Bronchial epithelial cell (primary cell): ENCODE measurements at regions not wholly inside any gene's neighbourhood (a gene's known extent, or its start where the extent isn't known, plus 50 kb on each side); places are given as distances from the start of the nearest gene placed in this dataset.

Experiments used
- DNase-seq: peaks from one replicate; pipeline ENCODE4 v3.0.0-alpha.2; 2010; ENCODE audit warnings: low read depth
- FAIRE-seq: peaks from 2 replicates; lab custom pipeline; 2011; peaks lifted over from hg19 to GRCh38; lab: Jason Lieb, UNC
- H3K27me3 ChIP-seq: 2 replicates; pipeline ENCODE4 v1.5.1; 2011; ENCODE audit warnings: low read length; ENCODE audit not compliant: control insufficient read depth, insufficient read depth
- H3K36me3 ChIP-seq: 2 replicates; pipeline ENCODE4 v1.5.1; 2011; ENCODE audit warnings: low read length; ENCODE audit not compliant: control insufficient read depth, insufficient read depth
- H3K4me3 ChIP-seq: 2 replicates; pipeline ENCODE4 v1.5.1; 2011; ENCODE audit warnings: mild to moderate bottlenecking, low read depth, low read length, control low read depth
- TF ChIP-seq, protein P1 (sequence below): IDR thresholded peaks from 2 replicates; pipeline ENCODE4 v1.5.1; 2011; ENCODE audit warnings: mild to moderate bottlenecking, moderate library complexity, low read length, control low read depth, inconsistent platforms; ENCODE audit not compliant: insufficient read depth, severe bottlenecking

- DNase-seq (no peak), FAIRE-seq (no peak)
- no peaks in the 10 kb centered on the region for H3K27me3 ChIP-seq
- H3K36me3 ChIP-seq: no peaks in the 10 kb centered on the region
- no peak overlapping the region for H3K4me3 ChIP-seq
- TF ChIP-seq, protein P1, sequence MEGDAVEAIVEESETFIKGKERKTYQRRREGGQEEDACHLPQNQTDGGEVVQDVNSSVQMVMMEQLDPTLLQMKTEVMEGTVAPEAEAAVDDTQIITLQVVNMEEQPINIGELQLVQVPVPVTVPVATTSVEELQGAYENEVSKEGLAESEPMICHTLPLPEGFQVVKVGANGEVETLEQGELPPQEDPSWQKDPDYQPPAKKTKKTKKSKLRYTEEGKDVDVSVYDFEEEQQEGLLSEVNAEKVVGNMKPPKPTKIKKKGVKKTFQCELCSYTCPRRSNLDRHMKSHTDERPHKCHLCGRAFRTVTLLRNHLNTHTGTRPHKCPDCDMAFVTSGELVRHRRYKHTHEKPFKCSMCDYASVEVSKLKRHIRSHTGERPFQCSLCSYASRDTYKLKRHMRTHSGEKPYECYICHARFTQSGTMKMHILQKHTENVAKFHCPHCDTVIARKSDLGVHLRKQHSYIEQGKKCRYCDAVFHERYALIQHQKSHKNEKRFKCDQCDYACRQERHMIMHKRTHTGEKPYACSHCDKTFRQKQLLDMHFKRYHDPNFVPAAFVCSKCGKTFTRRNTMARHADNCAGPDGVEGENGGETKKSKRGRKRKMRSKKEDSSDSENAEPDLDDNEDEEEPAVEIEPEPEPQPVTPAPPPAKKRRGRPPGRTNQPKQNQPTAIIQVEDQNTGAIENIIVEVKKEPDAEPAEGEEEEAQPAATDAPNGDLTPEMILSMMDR: no peak
Measured at GRCh38 chr4:75251547-75251946, 262.7 kb downstream of the RCHY1 start.

DNA sequence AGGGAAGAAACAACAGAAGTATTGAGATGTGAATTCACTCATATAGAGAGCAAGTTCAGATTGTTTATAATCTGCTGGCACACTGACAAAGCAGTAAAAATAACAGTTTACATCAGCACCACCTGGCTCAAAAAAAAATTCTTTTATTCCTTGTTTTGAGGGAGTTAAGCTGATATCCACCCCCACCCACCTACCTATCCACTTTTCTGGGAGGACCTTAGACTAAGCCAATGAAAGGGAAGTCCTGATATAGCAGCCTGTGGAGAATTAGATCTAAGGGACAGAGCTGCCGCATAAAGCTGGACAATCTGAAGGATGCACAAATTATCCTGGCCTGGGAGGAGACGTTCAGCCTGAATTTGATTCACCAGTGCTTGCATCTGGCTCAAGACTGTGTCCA is 264.5 kb downstream of the RCHY1 start:
- TF ChIP-seq, protein P1: no peak
- no peak for FAIRE-seq
- H3K36me3 ChIP-seq: no peaks in the 10 kb centered on the region

DNA sequence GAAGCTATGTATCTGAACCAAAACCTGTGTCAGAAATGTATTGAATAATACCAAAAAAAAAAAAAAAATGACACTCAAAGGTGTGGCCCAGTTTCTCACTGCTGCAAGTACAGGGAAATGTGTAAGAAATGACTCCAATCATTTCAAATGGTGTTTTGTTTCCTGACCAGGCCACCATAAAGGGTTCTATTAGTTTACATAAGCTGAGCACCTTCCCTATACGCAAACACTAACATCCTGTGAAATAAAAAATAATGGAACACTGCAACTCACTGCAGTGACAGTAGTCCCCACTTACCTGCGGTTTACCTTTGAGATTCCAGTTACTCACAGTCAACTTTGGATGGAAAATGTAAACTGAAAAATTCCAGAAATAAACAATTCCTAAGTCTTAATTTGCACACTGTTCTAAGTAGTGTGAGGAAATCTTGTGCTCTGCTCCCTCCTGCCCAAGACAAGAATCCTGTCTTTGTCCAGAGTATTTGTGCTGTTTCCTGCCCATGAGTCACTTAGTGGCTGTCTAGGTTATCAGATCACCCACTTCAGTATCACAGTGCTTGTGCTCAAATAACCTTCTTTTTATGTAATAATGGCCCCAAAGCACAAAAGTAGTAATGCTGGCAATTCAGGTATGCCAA is 265.3 kb downstream of the RCHY1 start:
- no peak overlapping the region for H3K4me3 ChIP-seq
- no peak for FAIRE-seq
- no peaks in the 10 kb centered on the region for H3K27me3 ChIP-seq
- peak; percentile 81 for DNase-seq
- H3K36me3 ChIP-seq: no peaks in the 10 kb centered on the region
- TF ChIP-seq, protein P1: no peak

More for the DNA sequence above, 264.5 kb downstream of the RCHY1 start:
- Histone ChIP-seq H3K4me3 (no peak overlapping the region), H3K27me3 (no peaks in the 10 kb centered on the region)
- no peak for DNase-seq

- TF ChIP-seq, protein P1: no peak
- FAIRE-seq (no peak), DNase-seq (no peak)
- no peak overlapping the region for H3K4me3 ChIP-seq
- H3K36me3 ChIP-seq: no peaks in the 10 kb centered on the region
- H3K27me3 ChIP-seq: no peaks in the 10 kb centered on the region
Measured at GRCh38 chr4:75244325-75244724, 269.9 kb downstream of the RCHY1 start.

DNA sequence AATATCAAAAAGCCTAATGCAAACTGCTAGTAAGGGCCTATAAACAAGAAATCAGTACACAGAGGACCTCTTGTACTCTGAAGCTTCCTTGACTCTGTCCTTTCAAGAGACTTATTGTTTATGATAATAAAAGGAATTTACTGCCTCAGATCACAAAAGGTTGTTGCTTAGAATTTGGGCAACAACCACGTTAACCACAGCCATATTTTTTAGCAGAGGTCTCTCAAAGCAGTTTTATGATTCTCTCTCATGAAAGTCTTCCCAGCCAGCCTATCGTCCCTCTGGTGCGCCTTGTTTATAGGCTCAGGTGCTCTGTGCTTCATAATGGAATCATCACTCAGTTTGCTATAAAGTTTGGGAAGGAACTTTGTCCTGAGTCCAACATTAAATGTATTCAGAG is 270.6 kb downstream of the RCHY1 start:
- DNase-seq (no peak), FAIRE-seq (no peak)
- H3K36me3 ChIP-seq: no peaks in the 10 kb centered on the region
- no peaks in the 10 kb centered on the region for H3K27me3 ChIP-seq
- TF ChIP-seq, protein P1: no peak
- H3K4me3 ChIP-seq: no peak overlapping the region
